Glutamatergic neuron (in vitro differentiated cells): ENCODE measurements at regions not wholly inside any gene's neighbourhood (a gene's known extent, or its start where the extent isn't known, plus 50 kb on each side); places are given as distances from the start of the nearest gene placed in this dataset.

ENCODE experiments used
- DNase-seq: peaks from one replicate; pipeline ENCODE4 v3.0.0; 2022
- H3K27ac Mint-ChIP-seq: one replicate; pipeline ENCODE4 v1.8.0; 2020; ENCODE audit warnings: mild to moderate bottlenecking, mixed read lengths, inconsistent platforms; ENCODE audit not compliant: unreplicated experiment
- H3K27me3 Mint-ChIP-seq: one replicate; pipeline ENCODE4 v1.8.0; 2020; ENCODE audit warnings: mild to moderate bottlenecking, moderate library complexity, mixed read lengths, inconsistent platforms; ENCODE audit not compliant: unreplicated experiment
- H3K36me3 Mint-ChIP-seq: one replicate; pipeline ENCODE4 v1.8.0; 2020; ENCODE audit warnings: mild to moderate bottlenecking, mixed read lengths, inconsistent platforms; ENCODE audit not compliant: unreplicated experiment
- H3K4me1 Mint-ChIP-seq: one replicate; pipeline ENCODE4 v1.8.0; 2020; ENCODE audit warnings: mild to moderate bottlenecking, low read depth, mixed read lengths, inconsistent platforms; ENCODE audit not compliant: unreplicated experiment
- H3K4me3 Mint-ChIP-seq: one replicate; pipeline ENCODE4 v1.8.0; 2020; ENCODE audit warnings: mild to moderate bottlenecking, mixed read lengths, inconsistent platforms; ENCODE audit not compliant: unreplicated experiment
- H3K9me3 Mint-ChIP-seq: one replicate; pipeline ENCODE4 v1.8.0; 2020; ENCODE audit warnings: mild to moderate bottlenecking, moderate library complexity, mixed read lengths, inconsistent platforms; ENCODE audit not compliant: unreplicated experiment
- CTCF ChIP-seq: fragments of 200-600 bp; sonication (generic); IDR thresholded peaks from one replicate; pipeline ENCODE4 v1.5.0; 2021; ENCODE audit not compliant: partially characterized antibody, unreplicated experiment

GRCh38 chr5:143739746-143740145 is 72.2 kb upstream of the HMHB1 start:
- no peak overlapping the region for H3K4me3 Mint-ChIP-seq
- no peak overlapping the region for H3K27ac Mint-ChIP-seq
- H3K9me3 Mint-ChIP-seq, result peaks cover 1% of the 10 kb centered on the region
- H3K27me3 Mint-ChIP-seq, result no peaks in the 10 kb centered on the region
- no peak for TF ChIP-seq CTCF
- H3K36me3 Mint-ChIP-seq, result no peaks in the 10 kb centered on the region
- no peak for DNase-seq
- peaks cover 11% of the 10 kb centered on the region for H3K4me1 Mint-ChIP-seq

- no peak for TF ChIP-seq CTCF
- H3K27ac Mint-ChIP-seq, result no peak overlapping the region
- H3K9me3 Mint-ChIP-seq, result peaks cover 1% of the 10 kb centered on the region
- H3K36me3 Mint-ChIP-seq, result no peaks in the 10 kb centered on the region
- H3K4me1 Mint-ChIP-seq, result peaks cover 11% of the 10 kb centered on the region
- no peak overlapping the region for H3K4me3 Mint-ChIP-seq
- no peaks in the 10 kb centered on the region for H3K27me3 Mint-ChIP-seq
- DNase-seq, result no peak
These were observed 73.3 kb upstream of the HMHB1 start for GRCh38 chr5:143738417-143739401.

- no peak overlapping the region for H3K4me3 Mint-ChIP-seq
- H3K27ac Mint-ChIP-seq, result no peak overlapping the region
- no peak for TF ChIP-seq CTCF
- DNase-seq, result no peak
- H3K4me1 Mint-ChIP-seq, result peaks cover 11% of the 10 kb centered on the region
- no peaks in the 10 kb centered on the region for H3K27me3 Mint-ChIP-seq
- peaks cover 1% of the 10 kb centered on the region for H3K9me3 Mint-ChIP-seq
- no peaks in the 10 kb centered on the region for H3K36me3 Mint-ChIP-seq
These were observed 74.9 kb upstream of the HMHB1 start for GRCh38 chr5:143737062-143737461.

- no peak overlapping the region for H3K27ac Mint-ChIP-seq
- TF ChIP-seq CTCF, result no peak
- no peaks in the 10 kb centered on the region for H3K9me3 Mint-ChIP-seq
- no peak overlapping the region for H3K4me3 Mint-ChIP-seq
- H3K36me3 Mint-ChIP-seq, result no peaks in the 10 kb centered on the region
- no peak for DNase-seq
- H3K27me3 Mint-ChIP-seq, result no peaks in the 10 kb centered on the region
- peaks cover 11% of the 10 kb centered on the region for H3K4me1 Mint-ChIP-seq
These were observed 77.5 kb upstream of the HMHB1 start for GRCh38 chr5:143734456-143734780.

GRCh38 chr5:143733665-143734455 is 78.1 kb upstream of the HMHB1 start:
- Mint-ChIP-seq H3K27me3 (no peaks in the 10 kb centered on the region), H3K4me3 (no peak overlapping the region), H3K9me3 (no peaks in the 10 kb centered on the region), H3K4me1 (peaks cover 11% of the 10 kb centered on the region), H3K36me3 (no peaks in the 10 kb centered on the region), H3K27ac (no peak overlapping the region)
- no peak for DNase-seq
- TF ChIP-seq CTCF, result no peak
